T follicular helper cell (primary cell): ENCODE measurements at regions not wholly inside any gene's neighbourhood (a gene's known extent, or its start where the extent isn't known, plus 50 kb on each side); places are given as distances from the start of the nearest gene placed in this dataset.
"Not testable (repeated sequence)": the region's sequence is repeated elsewhere in the genome, so short reads cannot be mapped to it uniquely, and the experiment has no call there.

ENCODE experiments used
- DNase-seq: peaks from one replicate; pipeline ENCODE4 v3.0.0-alpha.2; 2020; ENCODE audit warnings: low read depth

- DNase-seq, result not testable (repeated sequence)
These were observed 74.5 kb upstream of the PPP1R26 start for GRCh38 chr9:135405145-135405464.

- no peak for DNase-seq
These were observed 70.9 kb upstream of the PPP1R26 start for GRCh38 chr9:135408476-135409254.

GRCh38 chr9:135409286-135410200, 70.0 kb upstream of the PPP1R26 start:
- no peak for DNase-seq

- DNase-seq, result no peak
These were observed 69.2 kb upstream of the PPP1R26 start for GRCh38 chr9:135410421-135410820.

GRCh38 chr9:135410831-135411473, 68.6 kb upstream of the PPP1R26 start:
- no peak for DNase-seq

- not testable (repeated sequence) for DNase-seq
These were observed 68.0 kb upstream of the PPP1R26 start for GRCh38 chr9:135411605-135412004.

GRCh38 chr9:135412315-135413085, 67.1 kb upstream of the PPP1R26 start:
- peak; percentile 34 for DNase-seq

- DNase-seq, result no peak
These were observed 66.6 kb upstream of the PPP1R26 start for GRCh38 chr9:135413086-135413375.

GRCh38 chr9:135413461-135413860, 66.1 kb upstream of the PPP1R26 start:
- DNase-seq, result no peak

- no peak for DNase-seq
These were observed 65.3 kb upstream of the PPP1R26 start for GRCh38 chr9:135414293-135414692.

- DNase-seq, result no peak
These were observed 64.0 kb upstream of the PPP1R26 start for GRCh38 chr9:135415586-135415985.

- DNase-seq, result no peak
These were observed 62.8 kb upstream of the PPP1R26 start for GRCh38 chr9:135416664-135417290.

GRCh38 chr9:135418161-135418560, 61.4 kb upstream of the PPP1R26 start:
- DNase-seq, result no peak

- DNase-seq, result no peak
These were observed 60.5 kb upstream of the PPP1R26 start for GRCh38 chr9:135419106-135419505.

GRCh38 chr9:135422341-135422944, 57.1 kb upstream of the PPP1R26 start:
- DNase-seq, result no peak

GRCh38 chr9:135423725-135424124, 55.9 kb upstream of the PPP1R26 start:
- DNase-seq, result no peak
